H9 (cell line): ENCODE measurements at regions not wholly inside any gene's neighbourhood (a gene's known extent, or its start where the extent isn't known, plus 50 kb on each side); places are given as distances from the start of the nearest gene placed in this dataset.

Source experiments
- DNase-seq: peaks from one replicate; pipeline ENCODE4 v3.0.0-alpha.2; 2017
- H2AFZ ChIP-seq: one replicate; pipeline ENCODE4 v1.6.1; 2013; ENCODE audit warnings: mild to moderate bottlenecking, low read length, control low read depth, moderate library complexity
- H2AK5ac ChIP-seq: 2 replicates; pipeline ENCODE4 v1.6.1; 2013; ENCODE audit warnings: low read length, control low read depth, mixed read lengths; ENCODE audit not compliant: insufficient read length
- H2BK120ac ChIP-seq: one replicate; pipeline ENCODE4 v1.6.1; 2013; ENCODE audit warnings: low read depth, mild to moderate bottlenecking, low read length, control low read depth, inconsistent platforms; ENCODE audit not compliant: poor library complexity, severe bottlenecking
- H2BK12ac ChIP-seq: 2 replicates; pipeline ENCODE4 v1.6.1; 2013; ENCODE audit warnings: low read length, control low read depth, mixed read lengths, low read depth; ENCODE audit not compliant: insufficient read length
- H2BK15ac ChIP-seq: 2 replicates; pipeline ENCODE4 v1.6.1; 2013; ENCODE audit warnings: low read depth, low read length, control low read depth
- H2BK20ac ChIP-seq: one replicate; pipeline ENCODE4 v1.6.1; 2013; ENCODE audit warnings: low read depth, mild to moderate bottlenecking, low read length, control low read depth, inconsistent platforms; ENCODE audit not compliant: poor library complexity, severe bottlenecking
- H2BK5ac ChIP-seq: 2 replicates; pipeline ENCODE4 v1.6.1; 2013; ENCODE audit warnings: low read length, control low read depth, mixed read lengths; ENCODE audit not compliant: insufficient read length
- H3K14ac ChIP-seq: 2 replicates; pipeline ENCODE4 v1.6.1; 2013; ENCODE audit warnings: low read length, control low read depth; ENCODE audit not compliant: insufficient read depth
- H3K18ac ChIP-seq: 2 replicates; pipeline ENCODE4 v1.6.1; 2013; ENCODE audit warnings: low read depth, mild to moderate bottlenecking, mixed read lengths, low read length, control low read depth; ENCODE audit not compliant: insufficient read length
- H3K23ac ChIP-seq: 2 replicates; pipeline ENCODE4 v1.6.1; 2013; ENCODE audit warnings: low read length, control low read depth, mixed read lengths, low read depth; ENCODE audit not compliant: insufficient read length
- H3K23me2 ChIP-seq: 2 replicates; pipeline ENCODE4 v1.6.1; 2013; ENCODE audit warnings: low read depth, mild to moderate bottlenecking, mixed read lengths, low read length, control low read depth; ENCODE audit not compliant: insufficient read length, poor library complexity, severe bottlenecking
- H3K27ac ChIP-seq: 2 replicates; pipeline ENCODE4 v1.5.1; 2013; ENCODE audit warnings: low read length, control low read depth, mixed read lengths, low read depth; ENCODE audit not compliant: insufficient read length
- H3K27me3 ChIP-seq: 2 replicates; pipeline ENCODE4 v1.6.1; 2013; ENCODE audit warnings: low read length, control low read depth, inconsistent platforms; ENCODE audit not compliant: insufficient read depth
- H3K4ac ChIP-seq: 2 replicates; pipeline ENCODE4 v1.6.1; 2013; ENCODE audit warnings: low read depth, mild to moderate bottlenecking, control low read depth, inconsistent platforms, low read length, moderate library complexity
- H3K4me1 ChIP-seq: 2 replicates; pipeline ENCODE4 v1.6.1; 2013; ENCODE audit warnings: low read length, control low read depth, inconsistent platforms; ENCODE audit not compliant: insufficient read depth
- H3K4me2 ChIP-seq: 2 replicates; pipeline ENCODE4 v1.6.1; 2013; ENCODE audit warnings: low read length, control low read depth, mixed read lengths; ENCODE audit not compliant: insufficient read length, insufficient read depth
- H3K56ac ChIP-seq: 2 replicates; pipeline ENCODE4 v1.6.1; 2013; ENCODE audit warnings: low read depth, mild to moderate bottlenecking, mixed read lengths, low read length, control low read depth; ENCODE audit not compliant: insufficient read length
- H3K79me1 ChIP-seq: 2 replicates; pipeline ENCODE4 v1.6.1; 2013; ENCODE audit warnings: low read depth, mild to moderate bottlenecking, moderate library complexity, low read length, control low read depth, inconsistent platforms; ENCODE audit not compliant: insufficient read depth, poor library complexity, severe bottlenecking
- H3K79me2 ChIP-seq: 2 replicates; pipeline ENCODE4 v1.6.1; 2013; ENCODE audit warnings: low read length, control low read depth, inconsistent platforms; ENCODE audit not compliant: insufficient read depth
- H3K9ac ChIP-seq: 2 replicates; pipeline ENCODE4 v1.6.1; 2013; ENCODE audit warnings: low read length, control low read depth, mixed read lengths; ENCODE audit not compliant: insufficient read length; ENCODE audit errors: extremely low read depth
- H3K9me3 ChIP-seq: one replicate; pipeline ENCODE4 v1.6.1; 2013; ENCODE audit warnings: low read depth, low read length, inconsistent platforms; ENCODE audit not compliant: control insufficient read depth
- H3T11ph ChIP-seq: one replicate; pipeline ENCODE4 v1.6.1; 2013; ENCODE audit warnings: mild to moderate bottlenecking, low read length, control low read depth, inconsistent platforms
- H4K20me1 ChIP-seq: one replicate; pipeline ENCODE4 v1.6.1; 2013; ENCODE audit not compliant: control insufficient read depth, insufficient read length, insufficient read depth
- H4K5ac ChIP-seq: 2 replicates; pipeline ENCODE4 v1.6.1; 2013; ENCODE audit warnings: low read depth, mild to moderate bottlenecking, mixed read lengths, low read length, control low read depth; ENCODE audit not compliant: insufficient read length
- H4K8ac ChIP-seq: replicated peaks from 2 replicates; pipeline ENCODE4 v1.6.1; 2013; ENCODE audit warnings: low read length, control low read depth, mixed read lengths, low read depth; ENCODE audit not compliant: insufficient read length
- H4K91ac ChIP-seq: 2 replicates; pipeline ENCODE4 v1.6.1; 2013; ENCODE audit warnings: low read depth, mild to moderate bottlenecking, moderate library complexity, mixed read lengths, low read length, control low read depth; ENCODE audit not compliant: insufficient read length
- H3K27ac Mint-ChIP-seq, 3 experiments: 2 replicates in 2 of 3; 3 replicates in 1 of 3; pipeline ENCODE4 v1.8.0; 2020 to 2021; ENCODE audit warnings: mixed read lengths in 3 of 3, mild to moderate bottlenecking in 1 of 3, moderate library complexity in 1 of 3
- H3K27me3 Mint-ChIP-seq: 2 replicates; pipeline ENCODE4 v1.8.0; 2021; ENCODE audit warnings: low read depth, mild to moderate bottlenecking, moderate library complexity, mixed read lengths
- H3K36me3 Mint-ChIP-seq, 3 experiments: 2 replicates in 2 of 3; 3 replicates in 1 of 3; pipeline ENCODE4 v1.8.0; 2020 to 2021; ENCODE audit warnings: low read depth in 3 of 3, mixed read lengths in 3 of 3; ENCODE audit not compliant: insufficient read depth in 1 of 3
- H3K4me1 Mint-ChIP-seq, 2 experiments: 2 replicates each; pipeline ENCODE4 v1.8.0; 2020; ENCODE audit warnings: mixed read lengths in 2 of 2
- H3K4me3 Mint-ChIP-seq, 2 experiments: 2 replicates in 1 of 2; 3 replicates in 1 of 2; pipeline ENCODE4 v1.8.0; 2020 to 2021; ENCODE audit warnings: mild to moderate bottlenecking in 2 of 2, mixed read lengths in 2 of 2, moderate library complexity in 1 of 2
- H3K9me3 Mint-ChIP-seq, 2 experiments: 2 replicates in 1 of 2; 3 replicates in 1 of 2; pipeline ENCODE4 v1.8.0; 2020; ENCODE audit warnings: mild to moderate bottlenecking in 2 of 2, mixed read lengths in 2 of 2, moderate library complexity in 1 of 2
- CTCF ChIP-seq: fragments of 200-600 bp; sonication (generic); conservative IDR thresholded peaks from 3 replicates; pipeline ENCODE4 v1.8.0; 2021; ENCODE audit warnings: antibody characterized with exemption, mild to moderate bottlenecking
- WGBS: extraction: QIAGEN DNeasy Blood & Tissue Kit; methylation state at CpG from one replicate; pipeline ENCODE4 v1.1.7; 2013; ENCODE audit warnings: missing lambda C conversion rate, low lambda C conversion rate, mixed read lengths; ENCODE audit not compliant: insufficient read length; ENCODE audit errors: extremely low coverage; 5-methylcytosine and 5-hydroxymethylcytosine counted together

- Mint-ChIP-seq H3K36me3 (no peaks in the 10 kb centered on the region), H3K4me3 (no peak overlapping the region), H3K27ac (no peak overlapping the region), H3K4me1 (peaks cover 10% of the 10 kb centered on the region in 2 experiments), H3K27me3 (no peaks in the 10 kb centered on the region; the same call in 1 of the 2 replicates), H3K9me3 (no peaks in the 10 kb centered on the region)
- Histone ChIP-seq H2AK5ac (no peak overlapping the region), H2BK12ac (no peak overlapping the region), H3K79me1 (no peaks in the 10 kb centered on the region), H3K4ac (no peak overlapping the region), H3K79me2 (no peaks in the 10 kb centered on the region), H4K91ac (no peak overlapping the region), H3K23me2 (no peaks in the 10 kb centered on the region), H2AFZ (no peak overlapping the region), H3K27ac (no peak overlapping the region), H3K23ac (no peak overlapping the region), H2BK120ac (no peak overlapping the region), H3K14ac (no peak overlapping the region), H4K8ac (no peak overlapping the region), H2BK15ac (no peak overlapping the region), H3K9ac (no peak overlapping the region), H2BK20ac (no peak overlapping the region), H4K20me1 (no peaks in the 10 kb centered on the region), H3T11ph (no peak overlapping the region), H2BK5ac (no peak overlapping the region), H3K56ac (no peak overlapping the region), H3K18ac (no peak overlapping the region), H3K27me3 (no peaks in the 10 kb centered on the region), H3K4me1 (peaks cover 3% of the 10 kb centered on the region; the same call in 1 of the 2 replicates), H4K5ac (no peak overlapping the region), H3K4me2 (no peak overlapping the region), H3K9me3 (no peaks in the 10 kb centered on the region)
- TF ChIP-seq CTCF = no peak
- no CpG with 5 or more reads among the region's 10 CpGs for WGBS
- DNase-seq = no peak
Measured at GRCh38 chr11:109818290-109818689, 274.9 kb upstream of the ZC3H12C start.
